HCT116 (cell line): ENCODE measurements at regions not wholly inside any gene's neighbourhood (a gene's known extent, or its start where the extent isn't known, plus 50 kb on each side); places are given as distances from the start of the nearest gene placed in this dataset.

Experiments used
- ATAC-seq: fragments of 200-7000 bp; cut with Tn5 transposase; 2 replicates; pipeline ENCODE4 v1.9.1; 2020; ENCODE audit warnings: mild to moderate bottlenecking, moderate library complexity
- BruUV-seq: library from RNA; stranded (reverse); fragments of 400-500 nt; replicated peaks from 2 replicates; lab custom pipeline; 2021; lab: Mats Ljungman, UMichigan
- CTCF ChIA-PET: fragments of 300-600 bp; sonication (Branson Sonifier 250); formaldehyde crosslinking; loops from one replicate; lab custom pipeline; 2021; ENCODE audit warnings: antibody characterized with exemption; lab: Charles Lee
- POLR2A ChIA-PET: fragments of 300-600, 350-600 bp; sonication (Branson Sonifier 250); formaldehyde crosslinking; loops from one replicate; lab custom pipeline; 2021; ENCODE audit warnings: antibody characterized with exemption; lab: Charles Lee
- RAD21 ChIA-PET, 2 experiments: fragments of 300-600 bp; sonication (Branson Sonifier 250); formaldehyde crosslinking; loops; one replicate each; lab custom pipeline; 2023; ENCODE audit warnings: low total read pairs in 2 of 2; ENCODE audit not compliant: uncharacterized antibody in 2 of 2, unreplicated experiment in 2 of 2, low non-redundant PET in 1 of 2; lab: Charles Lee
- DNase-seq: peaks from one replicate; pipeline ENCODE4 v3.0.0-alpha.2; 2010; ENCODE audit warnings: low read depth, low spot score
- H2AFZ ChIP-seq: fragments of 200-600 bp; shearing (Covaris generic), sonication (generic); 2 replicates; pipeline ENCODE4 v1.6.1; 2017; ENCODE audit warnings: low read depth, mixed run types, mixed read lengths, antibody characterized with exemption, low read length; ENCODE audit not compliant: poor library complexity, severe bottlenecking
- H3K27ac ChIP-seq: 2 replicates; pipeline ENCODE4 v1.5.1; 2012; ENCODE audit warnings: low read depth, low read length
- H3K27me3 ChIP-seq: fragments of 200-600 bp; sonication (generic); 2 replicates; pipeline ENCODE4 v1.6.1; 2016; ENCODE audit warnings: mixed run types, low read length, mixed read lengths; ENCODE audit not compliant: insufficient read depth
- H3K36me3 ChIP-seq, 2 experiments: fragments of 200-500 bp in 1 of 2; fragments of 200-600 bp in 1 of 2; sonication (Bioruptor generic) in 1 of 2; sonication (generic) in 1 of 2; 2 replicates each; pipeline versions ENCODE4 v1.5.1 to v1.6.1; 2014 to 2016; ENCODE audit warnings: low read length in 2 of 2, inconsistent platforms in 1 of 2, mixed read lengths in 1 of 2, mixed run types in 1 of 2; ENCODE audit not compliant: insufficient read depth in 2 of 2, control insufficient read depth in 1 of 2
- H3K4me1 ChIP-seq, 2 experiments: fragments of 200-600 bp in 1 of 2; sonication (generic) in 1 of 2; 2 replicates each; pipeline versions ENCODE4 v1.5.1 to v1.6.1; 2012 to 2017; ENCODE audit warnings: low read length in 2 of 2, inconsistent platforms in 1 of 2, mild to moderate bottlenecking in 1 of 2, mixed read lengths in 1 of 2, mixed run types in 1 of 2, moderate library complexity in 1 of 2; ENCODE audit not compliant: insufficient read depth in 2 of 2, control insufficient read depth in 1 of 2
- H3K4me2 ChIP-seq: fragments of 200-600 bp; sonication (generic); 2 replicates; pipeline ENCODE4 v1.6.1; 2017; ENCODE audit warnings: mixed run types, low read length, mixed read lengths
- H3K4me3 ChIP-seq, 2 experiments: fragments of 200-600 bp in 1 of 2; sonication (generic) in 1 of 2; replicated peaks in 1 of 2; 2 replicates each; pipeline ENCODE4 v1.5.1; 2011 to 2016; ENCODE audit warnings: low read length in 2 of 2, control low read depth in 1 of 2, low read depth in 1 of 2, mild to moderate bottlenecking in 1 of 2, mixed read lengths in 1 of 2, mixed run types in 1 of 2
- H3K79me2 ChIP-seq: fragments of 200-600 bp; sonication (generic); 2 replicates; pipeline ENCODE4 v1.6.1; 2017; ENCODE audit warnings: mild to moderate bottlenecking, mixed run types, low read length, moderate library complexity, mixed read lengths; ENCODE audit not compliant: insufficient read depth
- H3K9ac ChIP-seq: fragments of 200-600 bp; sonication (generic); 2 replicates; pipeline ENCODE4 v1.6.1; 2016; ENCODE audit warnings: low read length, mixed read lengths
- H3K9me2 ChIP-seq: fragments of 200-600 bp; sonication (generic), shearing (Covaris generic); 2 replicates; pipeline ENCODE4 v1.6.1; 2017; ENCODE audit warnings: mixed run types, mild to moderate bottlenecking, moderate library complexity; ENCODE audit not compliant: insufficient read depth
- H3K9me3 ChIP-seq, 2 experiments: fragments of 200-500 bp in 1 of 2; fragments of 200-600 bp in 1 of 2; sonication (Bioruptor generic) in 1 of 2; sonication (generic) in 1 of 2; 2 replicates each; pipeline ENCODE4 v1.6.1; 2014 to 2017; ENCODE audit warnings: low read length in 2 of 2, mixed read lengths in 2 of 2, inconsistent platforms in 1 of 2, low read depth in 1 of 2, mild to moderate bottlenecking in 1 of 2, mixed run types in 1 of 2, moderate library complexity in 1 of 2; ENCODE audit not compliant: control insufficient read depth in 1 of 2, insufficient read depth in 1 of 2
- H4K20me1 ChIP-seq: fragments of 200-600 bp; sonication (generic), shearing (Covaris generic); 2 replicates; pipeline ENCODE4 v1.6.1; 2017; ENCODE audit warnings: mixed run types, mild to moderate bottlenecking, moderate library complexity; ENCODE audit not compliant: insufficient read depth
- CEBPB ChIP-seq: IDR thresholded peaks from 2 replicates; pipeline ENCODE4 v1.6.1; 2012; ENCODE audit warnings: low read depth
- EZH2phosphoT487 ChIP-seq: fragments of 200-600 bp; IDR thresholded peaks from 2 replicates; pipeline ENCODE4 v1.6.1; 2018; ENCODE audit warnings: antibody characterized with exemption, borderline replicate concordance
- FOSL1 ChIP-seq: IDR thresholded peaks from 2 replicates; pipeline ENCODE4 v1.6.1; 2012; ENCODE audit warnings: low read depth
- POLR2A ChIP-seq: IDR thresholded peaks from 2 replicates; pipeline ENCODE4 v1.7.0; 2011; ENCODE audit warnings: borderline replicate concordance; ENCODE audit not compliant: insufficient read depth, insufficient read length; ENCODE audit errors: extremely low read depth
- RAD21 ChIP-seq: IDR thresholded peaks from 2 replicates; pipeline ENCODE4 v1.6.1; 2012; ENCODE audit warnings: low read depth, mild to moderate bottlenecking
- SP1 ChIP-seq: IDR thresholded peaks from 2 replicates; pipeline ENCODE4 v1.6.1; 2012; ENCODE audit warnings: low read depth
- SRF ChIP-seq: IDR thresholded peaks from 2 replicates; pipeline ENCODE4 v1.6.1; 2012; ENCODE audit warnings: low read depth
- TCF7L2 ChIP-seq: IDR thresholded peaks from 2 replicates; pipeline ENCODE4 v1.7.0; 2011; ENCODE audit warnings: borderline replicate concordance, inconsistent platforms; ENCODE audit not compliant: insufficient read depth, insufficient read length; ENCODE audit errors: extremely low read depth
- ZBTB33 ChIP-seq: IDR thresholded peaks from 2 replicates; pipeline ENCODE4 v1.6.1; 2011; ENCODE audit warnings: mild to moderate bottlenecking, low read length, moderate library complexity; ENCODE audit not compliant: insufficient replicate concordance; ENCODE audit errors: extremely low read depth
- ZFX ChIP-seq: fragments of 450-650 bp; IDR thresholded peaks from 2 replicates; pipeline ENCODE4 v1.6.1; 2017
- ZNF274 ChIP-seq: fragments of 200-500 bp; sonication (Bioruptor generic); IDR thresholded peaks from 2 replicates; pipeline ENCODE4 v1.6.1; 2014; ENCODE audit warnings: mild to moderate bottlenecking, low read depth, low read length, inconsistent platforms
- intact Hi-C: fragments of 100-400 bp; cut with micrococcal nuclease; formaldehyde crosslinking; loops from 2 replicates; pipeline ENCODE4 v1.10.0; 2022

GRCh38 chr12:126558810-126559209 lies 1493.6 kb downstream of the AACS start (continued):
- no peak for TF ChIP-seq ZBTB33
- no peak for TF ChIP-seq RAD21
- TF ChIP-seq, all 23 proteins: peak for 0

DNA sequence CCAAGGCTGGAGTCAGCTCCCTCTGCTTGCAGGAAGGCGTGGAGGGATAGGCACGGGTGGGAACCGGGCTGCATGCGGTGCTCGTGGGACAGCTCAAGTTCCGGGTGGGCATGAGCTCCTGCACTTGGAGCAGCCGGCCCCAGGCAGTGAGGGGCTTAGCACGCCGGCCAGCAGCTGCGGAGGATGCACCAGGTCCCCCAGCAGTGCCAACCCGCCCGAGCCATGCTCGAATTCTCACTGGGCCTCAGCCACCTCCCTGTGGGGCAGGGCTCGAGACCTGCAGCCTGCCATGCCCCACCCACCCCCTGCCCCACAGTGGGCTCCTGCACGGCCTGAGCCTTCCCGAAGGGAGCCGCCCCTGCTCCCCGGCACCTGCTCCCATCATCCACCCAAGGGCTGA lies 1501.8 kb downstream of the AACS start:
- ATAC-seq (no peak), DNase-seq (no peak)
- CTCF ChIA-PET, result no interaction called here
- Histone ChIP-seq H3K27ac (no peak overlapping the region), H3K36me3 (no peaks in the 10 kb centered on the region), H2AFZ (no peak overlapping the region), H3K4me2 (no peak overlapping the region), H3K4me1 (no peaks in the 10 kb centered on the region), H3K27me3 (no peaks in the 10 kb centered on the region), H4K20me1 (no peaks in the 10 kb centered on the region), H3K9ac (no peak overlapping the region), H3K4me3 (no peak overlapping the region), H3K79me2 (no peaks in the 10 kb centered on the region), H3K9me3 (peaks cover 8% of the 10 kb centered on the region in 2 experiments; a peak in 3 of 4 replicates), H3K9me2 (no peaks in the 10 kb centered on the region)
- RAD21 ChIA-PET, result no interaction called here
- TF ChIP-seq TCF7L2 (no peak), FOSL1 (no peak), ZNF274 (no peak), POLR2A (no peak), CEBPB (no peak), EZH2phosphoT487 (no peak), ZBTB33 (no peak), ZFX (no peak), SRF (no peak), SP1 (no peak)
- intact Hi-C loops, result no loop called here
- POLR2A ChIA-PET, result no interaction called here
- BruUV-seq, result no TSS peak
